Lower leg skin (tissue), 3 donors: ENCODE measurements at regions not wholly inside any gene's neighbourhood (a gene's known extent, or its start where the extent isn't known, plus 50 kb on each side); places are given as distances from the start of the nearest gene placed in this dataset.

Experiments used
- CTCF ChIP-seq, 3 donors: fragments of 450-650 bp; IDR thresholded peaks; one replicate each; pipeline ENCODE4 v1.5.1; 2016; ENCODE audit warnings: antibody characterized with exemption in 3 of 3, mild to moderate bottlenecking in 3 of 3, moderate library complexity in 2 of 3
- POLR2A ChIP-seq, 2 donors: fragments of 450-650 bp; IDR thresholded peaks; one replicate each; pipeline ENCODE4 v1.6.1; 2016 to 2017; ENCODE audit warnings: antibody characterized with exemption in 2 of 2, mild to moderate bottlenecking in 1 of 2, moderate library complexity in 1 of 2

GRCh38 chr5:171629628-171630349, 155.8 kb upstream of the SMIM23 start:
- TF ChIP-seq CTCF (IDR thresholded peaks at IDR 0.05) (no peak), POLR2A (IDR thresholded peaks at IDR 0.05) (no peak)
